ENCODE measurements at regions not wholly inside any gene's neighbourhood (a gene's known extent, or its start where the extent isn't known, plus 50 kb on each side); places are given as distances from the start of the nearest gene placed in this dataset.

DNA sequence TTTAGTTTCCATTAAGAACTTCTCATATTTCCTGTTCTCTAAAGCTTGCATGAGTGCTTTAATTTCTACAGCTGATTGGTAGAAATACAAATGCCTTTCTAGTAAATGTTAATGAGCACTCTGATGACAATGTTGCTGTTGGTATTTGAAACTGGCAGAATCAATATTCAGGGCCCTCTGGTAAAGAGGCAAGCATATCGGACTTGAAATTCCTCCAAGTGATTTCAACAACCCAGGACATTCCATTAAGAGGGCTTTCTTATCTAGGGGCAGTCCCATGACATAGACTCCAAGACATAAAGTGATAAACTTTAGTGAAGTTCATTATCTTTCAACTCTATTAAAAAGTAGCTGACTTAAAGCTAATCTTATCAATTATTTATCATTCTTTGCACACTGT lies 83.1 kb upstream of the VCX start:
- TF ChIP-seq, protein P1, sequence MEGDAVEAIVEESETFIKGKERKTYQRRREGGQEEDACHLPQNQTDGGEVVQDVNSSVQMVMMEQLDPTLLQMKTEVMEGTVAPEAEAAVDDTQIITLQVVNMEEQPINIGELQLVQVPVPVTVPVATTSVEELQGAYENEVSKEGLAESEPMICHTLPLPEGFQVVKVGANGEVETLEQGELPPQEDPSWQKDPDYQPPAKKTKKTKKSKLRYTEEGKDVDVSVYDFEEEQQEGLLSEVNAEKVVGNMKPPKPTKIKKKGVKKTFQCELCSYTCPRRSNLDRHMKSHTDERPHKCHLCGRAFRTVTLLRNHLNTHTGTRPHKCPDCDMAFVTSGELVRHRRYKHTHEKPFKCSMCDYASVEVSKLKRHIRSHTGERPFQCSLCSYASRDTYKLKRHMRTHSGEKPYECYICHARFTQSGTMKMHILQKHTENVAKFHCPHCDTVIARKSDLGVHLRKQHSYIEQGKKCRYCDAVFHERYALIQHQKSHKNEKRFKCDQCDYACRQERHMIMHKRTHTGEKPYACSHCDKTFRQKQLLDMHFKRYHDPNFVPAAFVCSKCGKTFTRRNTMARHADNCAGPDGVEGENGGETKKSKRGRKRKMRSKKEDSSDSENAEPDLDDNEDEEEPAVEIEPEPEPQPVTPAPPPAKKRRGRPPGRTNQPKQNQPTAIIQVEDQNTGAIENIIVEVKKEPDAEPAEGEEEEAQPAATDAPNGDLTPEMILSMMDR (IDR thresholded peaks at IDR 0.05), result no peak
- TF ChIP-seq POLR2A (IDR thresholded peaks at IDR 0.05), result no peak
